Esophagus muscularis mucosa (tissue), 4 donors: ENCODE measurements at regions not wholly inside any gene's neighbourhood (a gene's known extent, or its start where the extent isn't known, plus 50 kb on each side); places are given as distances from the start of the nearest gene placed in this dataset.

Experiments used
- DNase-seq: peaks from one replicate; pipeline ENCODE4 v3.0.0-alpha.2; 2017; ENCODE audit errors: extremely low spot score
- H3K27ac ChIP-seq, 4 donors: fragments of 200-600 bp; sonication (generic); replicated peaks in 1 of 4; 1 replicate in 3 of 4; 2 replicates in 1 of 4; pipeline ENCODE4 v1.5.1; 2016 to 2019; ENCODE audit warnings: mild to moderate bottlenecking in 1 of 4
- H3K27me3 ChIP-seq, 4 donors: fragments of 200-600 bp; sonication (generic); one replicate each; pipeline versions ENCODE4 v1.5.1 to v1.6.0; 2016 to 2019
- H3K36me3 ChIP-seq, 4 donors: fragments of 200-600 bp; sonication (generic); one replicate each; pipeline ENCODE4 v1.5.1; 2016 to 2019
- H3K4me1 ChIP-seq, 4 donors: fragments of 200-600 bp; sonication (generic); one replicate each; pipeline ENCODE4 v1.5.1; 2016 to 2019
- H3K4me3 ChIP-seq, 4 donors: fragments of 200-600 bp; sonication (generic); 1 replicate in 2 of 4; 2 replicates in 2 of 4; pipeline ENCODE4 v1.5.1; 2016 to 2019; ENCODE audit warnings: mild to moderate bottlenecking in 4 of 4, moderate library complexity in 1 of 4
- H3K9me3 ChIP-seq, 4 donors: fragments of 200-600 bp; sonication (generic); 1 replicate in 3 of 4; 2 replicates in 1 of 4; pipeline ENCODE4 v1.5.1; 2016 to 2019
- CTCF ChIP-seq, 3 experiments: fragments of 200-600 bp in 2 of 3; fragments of 450-650 bp in 1 of 3; sonication (generic) in 2 of 3; IDR thresholded peaks; one replicate each; pipeline ENCODE4 v1.5.1; 2017 to 2019; ENCODE audit warnings: antibody characterized with exemption in 3 of 3, mild to moderate bottlenecking in 2 of 3, moderate library complexity in 1 of 3
- EP300 ChIP-seq: sonication (generic); formaldehyde crosslinking; IDR thresholded peaks from one replicate; pipeline ENCODE4 v1.6.1; 2017; ENCODE audit warnings: antibody characterized with exemption
- POLR2A ChIP-seq: fragments of 450-650 bp; IDR thresholded peaks from one replicate; pipeline ENCODE4 v1.6.1; 2017; ENCODE audit warnings: antibody characterized with exemption, moderate library complexity, mild to moderate bottlenecking, low read depth
- POLR2AphosphoS5 ChIP-seq, 2 donors: sonication (generic); formaldehyde crosslinking; IDR thresholded peaks; one replicate each; pipeline ENCODE4 v1.6.1; 2017; ENCODE audit warnings: antibody characterized with exemption in 2 of 2
- WGBS: methylation state at CpG from one replicate; pipeline ENCODE4 v1.1.5; 2018; 5-methylcytosine and 5-hydroxymethylcytosine counted together
- intact Hi-C: fragments of 100-400 bp; cut with DNase I; formaldehyde crosslinking; loops from one replicate; pipeline ENCODE4 v1.15.1; 2023

- Histone ChIP-seq H3K27me3 (no peaks in the 10 kb centered on the region), H3K4me1 (no peaks in the 10 kb centered on the region), H3K36me3 (no peaks in the 10 kb centered on the region), H3K4me3 (no peak overlapping the region), H3K27ac (no peak overlapping the region), H3K9me3 (no peaks in the 10 kb centered on the region)
- intact Hi-C loops: no loop called here
- WGBS: 77% methylated on average over 2 of the region's 2 CpGs
- DNase-seq: no peak
- TF ChIP-seq EP300 (no peak), CTCF (IDR thresholded peaks at IDR 0.05) (no peak), POLR2AphosphoS5 (IDR thresholded peaks at IDR 0.05) (no peak), POLR2A (no peak)
Measured at GRCh38 chr2:83058683-83059082, 1400.4 kb downstream of the SUCLG1 start.

- Histone ChIP-seq H3K4me3 (no peak overlapping the region), H3K4me1 (peaks cover 0 to 4% (median 0%) of the 10 kb centered on the region in 4 donors), H3K9me3 (no peaks in the 10 kb centered on the region), H3K27me3 (no peaks in the 10 kb centered on the region), H3K36me3 (no peaks in the 10 kb centered on the region), H3K27ac (no peak overlapping the region)
- intact Hi-C loops: no loop called here
- DNase-seq: no peak
- TF ChIP-seq POLR2AphosphoS5 (IDR thresholded peaks at IDR 0.05): no peak
- TF ChIP-seq POLR2A: no peak
- no peak for TF ChIP-seq CTCF (IDR thresholded peaks at IDR 0.05)
- TF ChIP-seq EP300: no peak
- 40% methylated on average over 1 of the region's 1 CpG for WGBS
Measured at GRCh38 chr2:83055376-83056010, 1403.6 kb downstream of the SUCLG1 start.

- H3K36me3 ChIP-seq: no peaks in the 10 kb centered on the region
- no peak for DNase-seq
- no peak for TF ChIP-seq POLR2A
- no peak for TF ChIP-seq CTCF (IDR thresholded peaks at IDR 0.05)
- no peak for TF ChIP-seq EP300
- no peak for TF ChIP-seq POLR2AphosphoS5 (IDR thresholded peaks at IDR 0.05)
- no peaks in the 10 kb centered on the region for H3K27me3 ChIP-seq
- peaks cover 0 to 4% (median 0%) of the 10 kb centered on the region in 4 donors for H3K4me1 ChIP-seq
- H3K27ac ChIP-seq: no peak overlapping the region
- H3K4me3 ChIP-seq: no peak overlapping the region
- intact Hi-C loops: no loop called here
- no peaks in the 10 kb centered on the region for H3K9me3 ChIP-seq
- 74% methylated on average over 2 of the region's 2 CpGs for WGBS
Measured at GRCh38 chr2:83054751-83055150, 1404.3 kb downstream of the SUCLG1 start.

GRCh38 chr2:83051538-83052170 is 1407.4 kb downstream of the SUCLG1 start:
- Histone ChIP-seq H3K4me3 (no peak overlapping the region), H3K9me3 (no peaks in the 10 kb centered on the region), H3K27me3 (no peaks in the 10 kb centered on the region), H3K4me1 (peaks cover 0 to 4% (median 0%) of the 10 kb centered on the region in 4 donors), H3K36me3 (no peaks in the 10 kb centered on the region), H3K27ac (no peak overlapping the region)
- DNase-seq: no peak
- intact Hi-C loops: no loop called here
- no peak for TF ChIP-seq CTCF (IDR thresholded peaks at IDR 0.05)
- TF ChIP-seq POLR2AphosphoS5 (IDR thresholded peaks at IDR 0.05): no peak
- no peak for TF ChIP-seq POLR2A
- TF ChIP-seq EP300: no peak
- 71% methylated on average over 6 of the region's 6 CpGs for WGBS

GRCh38 chr2:83042053-83042452 is 1417.0 kb downstream of the SUCLG1 start:
- Histone ChIP-seq H3K27me3 (no peaks in the 10 kb centered on the region), H3K27ac (no peak overlapping the region), H3K4me1 (no peaks in the 10 kb centered on the region), H3K9me3 (no peaks in the 10 kb centered on the region), H3K36me3 (no peaks in the 10 kb centered on the region), H3K4me3 (no peak overlapping the region)
- no peak for TF ChIP-seq EP300
- TF ChIP-seq POLR2A: no peak
- WGBS: 89% methylated on average over 1 of the region's 1 CpG
- intact Hi-C loops: no loop called here
- DNase-seq: no peak
